GM13976 (cell line): ENCODE measurements at regions not wholly inside any gene's neighbourhood (a gene's known extent, or its start where the extent isn't known, plus 50 kb on each side); places are given as distances from the start of the nearest gene placed in this dataset.

Experiments used
- DNase-seq: peaks from one replicate; pipeline ENCODE4 v3.0.0; 2012; ENCODE audit warnings: low spot score
- CTCF ChIP-seq: IDR thresholded peaks from 2 replicates; pipeline ENCODE4 v1.5.1; 2012; ENCODE audit warnings: borderline replicate concordance, mild to moderate bottlenecking; ENCODE audit not compliant: insufficient read depth; ENCODE audit errors: extremely low read depth, missing control alignments, control extremely low read depth
- in situ Hi-C: fragments of 300-500 bp; cut with MboI; formaldehyde crosslinking; loops from one replicate; pipeline ENCODE4 v1.12.0; 2022; ENCODE audit warnings: low sequenced_read_pairs, mixed read lengths, inconsistent platforms; ENCODE audit not compliant: unreplicated experiment

- no peak for DNase-seq
- in situ Hi-C loops: no loop called here
- TF ChIP-seq CTCF: no peak
These were observed 765.8 kb upstream of the API5 start for GRCh38 chr11:42545954-42546353.

- TF ChIP-seq CTCF: no peak
- in situ Hi-C loops: no loop called here
These were observed 759.0 kb upstream of the API5 start for GRCh38 chr11:42552786-42553185.

GRCh38 chr11:42555190-42555589 lies 756.6 kb upstream of the API5 start:
- no peak for DNase-seq
- TF ChIP-seq CTCF: no peak
- in situ Hi-C loops: no loop called here

More at GRCh38 chr11:42552786-42553185, 759.0 kb upstream of the API5 start:
- DNase-seq: no peak

- no peak for TF ChIP-seq CTCF
- DNase-seq: no peak
- in situ Hi-C loops: no loop called here
These were observed 740.5 kb upstream of the API5 start for GRCh38 chr11:42571131-42571877.

GRCh38 chr11:42571878-42572610 lies 739.8 kb upstream of the API5 start:
- in situ Hi-C loops: no loop called here
- DNase-seq: no peak
- TF ChIP-seq CTCF: no peak

GRCh38 chr11:42576318-42576717 lies 735.5 kb upstream of the API5 start:
- in situ Hi-C loops: no loop called here
- TF ChIP-seq CTCF: no peak
- DNase-seq: no peak
